Ramos (cell line): ENCODE measurements at regions not wholly inside any gene's neighbourhood (a gene's known extent, or its start where the extent isn't known, plus 50 kb on each side); places are given as distances from the start of the nearest gene placed in this dataset.
"Not testable (repeated sequence)": the region's sequence is repeated elsewhere in the genome, so short reads cannot be mapped to it uniquely, and the experiment has no call there.

Experiments used
- in situ Hi-C: fragments of 300-500 bp; cut with MboI; formaldehyde crosslinking; loops from one replicate; pipeline ENCODE4 v1.14.3; 2022; ENCODE audit warnings: low sequenced_read_pairs; ENCODE audit not compliant: unreplicated experiment

DNA sequence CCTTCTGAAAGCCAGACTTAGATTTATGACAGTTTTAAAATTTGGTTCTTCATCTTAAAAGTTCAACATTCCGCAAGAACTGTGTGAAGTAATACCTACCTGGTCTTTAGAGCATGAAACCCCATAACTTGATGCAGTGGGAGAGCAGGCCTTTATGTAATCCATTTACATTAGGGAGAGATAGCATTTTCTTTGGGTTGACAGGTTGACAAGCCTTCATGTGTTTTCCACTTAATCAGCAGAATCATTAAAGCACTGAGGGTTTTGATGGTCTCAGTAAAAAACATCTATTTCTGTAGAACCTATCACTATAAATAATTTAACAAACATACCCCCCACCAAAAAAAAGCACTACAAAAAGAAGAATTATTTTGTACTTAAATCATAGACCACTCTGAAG is 121.6 kb upstream of the KIF2A start:
- in situ Hi-C loops = no loop called here

DNA sequence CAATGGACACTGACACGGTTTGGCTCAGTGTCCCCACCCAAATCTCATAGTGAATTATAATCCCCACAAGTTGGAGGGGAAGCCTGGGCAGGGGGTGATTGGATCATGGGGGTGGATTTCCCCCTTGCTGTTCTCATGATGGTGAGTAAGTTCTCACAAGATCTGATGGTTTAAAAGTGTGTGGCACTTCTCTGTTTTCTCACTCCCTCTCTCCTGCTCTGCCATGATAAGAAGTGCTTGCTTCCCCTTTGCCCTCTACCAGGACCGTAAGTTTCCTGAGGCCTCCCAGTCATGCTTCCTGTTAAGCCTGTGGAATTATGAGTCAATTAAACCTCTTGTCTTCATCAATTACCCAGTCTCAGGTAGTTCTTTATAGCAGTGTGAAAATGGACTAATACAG is 115.8 kb upstream of the KIF2A start:
- in situ Hi-C loops = no loop called here

GRCh38 chr5:62190931-62191330 is 115.1 kb upstream of the KIF2A start:
- in situ Hi-C loops = no loop called here

DNA sequence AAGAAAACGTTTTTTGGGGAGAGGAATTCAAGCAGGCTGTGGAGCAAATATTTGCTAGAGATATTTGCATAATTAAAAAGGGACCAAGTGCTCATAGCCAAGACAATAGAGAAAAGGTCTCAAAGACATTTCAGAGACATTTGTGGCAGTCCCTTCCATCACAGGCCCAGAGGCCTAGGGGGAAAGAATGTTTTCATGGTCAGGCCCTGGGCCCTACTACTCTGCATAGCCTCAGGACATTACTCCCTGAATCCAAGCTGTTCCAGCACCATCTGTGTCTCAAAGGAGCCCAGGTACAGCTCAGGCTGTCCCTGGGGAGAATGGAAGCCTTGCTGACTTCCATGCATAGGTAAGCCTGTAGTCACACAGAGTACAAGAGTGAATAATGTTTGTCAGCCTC is 113.0 kb upstream of the KIF2A start:
- in situ Hi-C loops = no loop called here

- in situ Hi-C loops = not testable (repeated sequence)
Observed at GRCh38 chr5:62196532-62196931, 109.5 kb upstream of the KIF2A start.

DNA sequence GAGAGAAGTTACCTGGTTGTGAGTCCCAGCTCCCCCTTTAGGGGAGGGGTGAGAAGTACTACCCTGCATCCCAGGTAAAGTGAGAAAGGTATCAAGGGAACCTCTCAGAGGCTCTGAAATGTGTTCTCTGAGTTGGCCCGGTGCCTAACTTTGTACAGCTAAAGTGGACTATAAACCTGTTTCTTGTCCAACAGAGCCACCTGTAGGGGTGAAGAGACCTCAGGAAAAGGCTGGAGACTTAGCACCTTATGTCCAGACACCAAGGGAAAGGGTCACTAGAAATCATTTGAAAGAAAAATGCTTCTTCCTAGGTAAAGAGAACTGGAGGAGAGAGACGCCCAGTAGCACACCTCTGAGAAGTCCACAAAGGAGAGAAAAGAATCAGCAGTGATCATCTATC is 108.3 kb upstream of the KIF2A start:
- in situ Hi-C loops = no loop called here

GRCh38 chr5:62198421-62198820 is 107.6 kb upstream of the KIF2A start:
- in situ Hi-C loops = no loop called here

DNA sequence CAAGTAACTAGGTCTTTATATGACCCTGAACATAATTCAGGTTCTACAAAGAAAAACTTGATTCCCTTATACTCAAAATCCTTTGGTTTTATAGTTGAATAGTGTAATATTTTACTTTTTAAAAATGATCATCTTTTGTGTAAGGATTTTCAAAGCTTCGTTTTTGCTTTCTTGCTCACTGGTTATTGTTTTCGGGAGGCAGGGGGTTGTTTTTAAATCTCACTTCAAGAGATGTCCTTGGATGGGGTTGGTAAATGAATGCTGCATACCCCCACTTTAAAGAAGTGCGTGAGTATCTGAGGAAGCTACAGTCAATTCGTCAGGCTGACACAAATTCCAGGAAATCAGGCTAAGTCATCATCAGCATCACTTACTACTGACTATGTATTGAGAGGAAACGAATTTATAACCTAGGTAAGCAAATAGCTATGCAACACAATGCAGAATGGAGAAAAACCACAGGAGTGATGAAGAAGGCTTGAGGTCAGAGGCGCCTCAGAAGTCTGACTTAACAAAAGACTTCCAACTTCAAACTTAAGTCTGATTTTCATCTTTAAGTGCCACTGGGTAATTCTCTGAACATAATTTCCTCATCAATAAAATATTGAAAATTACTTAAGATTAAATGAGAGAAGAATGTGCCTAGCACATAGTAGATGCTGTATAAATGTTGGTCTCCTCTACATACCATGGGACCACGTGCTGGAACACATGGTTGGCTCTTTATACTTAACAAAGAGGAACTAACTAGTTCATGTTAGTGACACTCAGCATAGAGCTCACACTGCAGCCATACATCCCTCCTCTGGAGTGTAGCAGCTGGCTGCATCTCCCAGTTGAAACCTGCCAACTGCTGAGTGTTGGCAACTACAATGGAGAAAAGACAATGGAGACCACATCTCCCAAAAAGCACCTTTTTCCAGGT is 106.0 kb upstream of the KIF2A start:
- in situ Hi-C loops = loop anchor here (25.0 kb wide), 1 partner anchor 587 kb away; no protein-coding TSS in a partner anchor

- in situ Hi-C loops = loop anchor here (25.0 kb wide), 1 partner anchor 581 kb away; no protein-coding TSS in a partner anchor
Observed at GRCh38 chr5:62206150-62206829, 99.7 kb upstream of the KIF2A start.

GRCh38 chr5:62208218-62208852 is 97.7 kb upstream of the KIF2A start:
- in situ Hi-C loops = loop anchor here (25.0 kb wide), 1 partner anchor 579 kb away; no protein-coding TSS in a partner anchor

DNA sequence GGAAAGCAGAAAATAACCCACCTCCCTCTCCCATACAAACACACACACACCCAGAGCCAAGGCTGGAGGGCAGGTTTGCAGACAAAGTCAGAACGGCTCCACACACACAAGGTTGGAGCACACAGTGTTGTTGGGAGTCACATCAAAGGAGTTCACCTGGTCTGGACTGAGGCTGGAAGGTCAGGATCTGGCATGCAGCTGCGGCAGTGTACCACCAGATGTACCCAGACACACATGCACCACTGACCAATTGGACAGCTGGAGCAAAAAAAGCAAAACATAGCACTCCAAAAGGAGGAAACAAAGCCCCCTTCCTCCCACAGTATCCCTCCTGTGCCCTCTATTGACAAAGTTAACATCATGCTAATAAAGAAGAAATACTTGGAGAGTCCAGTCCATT is 94.6 kb upstream of the KIF2A start:
- in situ Hi-C loops = loop anchor here (10.0 to 25.0 kb wide), 2 partner anchors 143 to 576 kb away; no protein-coding TSS in a partner anchor

- in situ Hi-C loops = loop anchor here (10.0 to 25.0 kb wide), 2 partner anchors 142 to 575 kb away; no protein-coding TSS in a partner anchor
Observed at GRCh38 chr5:62212648-62213047, 93.4 kb upstream of the KIF2A start.

DNA sequence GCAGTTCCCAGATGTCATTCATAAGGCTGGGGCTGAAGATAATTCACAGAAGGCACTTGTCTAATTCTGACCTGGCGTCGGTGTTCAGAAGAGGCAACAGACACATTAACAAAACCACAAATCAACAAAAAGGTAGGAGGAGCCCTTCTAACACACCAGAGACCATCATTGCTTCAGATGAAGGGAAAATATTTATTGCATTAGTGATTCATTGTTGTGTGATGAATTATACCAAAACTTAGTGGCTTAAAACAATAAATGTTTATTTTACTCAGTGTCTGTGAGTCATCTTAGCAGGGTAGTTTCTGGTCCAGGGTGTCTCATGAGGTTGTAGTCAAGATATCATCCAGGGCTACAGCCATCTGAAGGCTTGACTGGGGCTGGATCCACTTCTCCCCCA is 91.3 kb upstream of the KIF2A start:
- in situ Hi-C loops = loop anchor here (10.0 to 25.0 kb wide), 2 partner anchors 140 to 573 kb away; no protein-coding TSS in a partner anchor

- in situ Hi-C loops = loop anchor here (10.0 to 25.0 kb wide), 2 partner anchors 138 to 571 kb away; no protein-coding TSS in a partner anchor
Observed at GRCh38 chr5:62216603-62217002, 89.4 kb upstream of the KIF2A start.

DNA sequence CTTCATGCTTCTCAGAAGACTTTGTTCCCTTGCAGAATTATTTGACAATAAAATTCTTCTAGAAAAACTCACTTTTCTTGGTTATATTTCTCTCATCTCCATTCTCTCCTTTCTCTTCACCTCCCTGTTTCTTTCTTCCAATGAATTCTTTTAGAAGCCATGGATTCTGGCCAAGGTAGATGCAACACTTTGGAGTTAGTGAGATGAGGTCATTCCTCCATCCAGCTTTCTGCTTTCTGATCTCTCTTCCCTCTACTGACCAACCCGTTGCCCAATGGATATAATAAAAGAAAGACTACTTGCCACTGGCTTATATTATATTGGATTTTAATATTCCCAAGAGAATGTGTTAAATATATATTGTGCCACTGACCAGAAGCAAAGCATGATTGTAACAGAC is 88.9 kb upstream of the KIF2A start:
- in situ Hi-C loops = loop anchor here (10.0 to 25.0 kb wide), 2 partner anchors 138 to 570 kb away; no protein-coding TSS in a partner anchor

GRCh38 chr5:62218860-62219259 is 87.1 kb upstream of the KIF2A start:
- in situ Hi-C loops = loop anchor here (10.0 to 25.0 kb wide), 2 partner anchors 136 to 568 kb away; no protein-coding TSS in a partner anchor

DNA sequence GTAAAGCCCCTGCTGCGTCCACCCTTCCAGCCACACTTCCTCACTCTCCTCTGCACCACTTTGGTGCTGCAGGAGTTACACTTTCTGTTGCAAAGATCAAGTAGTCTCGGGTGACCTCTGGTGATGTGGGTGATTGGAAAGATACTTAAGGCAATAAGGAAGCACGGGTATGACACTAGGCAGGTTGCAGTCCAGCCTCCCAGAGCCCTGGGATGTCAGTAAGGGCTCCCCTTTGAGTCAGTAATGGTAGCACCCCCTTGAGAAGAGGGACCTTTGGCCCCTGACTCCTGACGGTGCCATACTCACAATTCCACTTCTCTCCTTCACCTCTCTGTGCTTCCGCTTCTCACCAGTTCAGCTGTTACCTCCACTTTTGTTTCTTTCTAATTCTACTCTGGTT is 84.1 kb upstream of the KIF2A start:
- in situ Hi-C loops = loop anchor here (25.0 kb wide), 1 partner anchor 565 kb away; no protein-coding TSS in a partner anchor

DNA sequence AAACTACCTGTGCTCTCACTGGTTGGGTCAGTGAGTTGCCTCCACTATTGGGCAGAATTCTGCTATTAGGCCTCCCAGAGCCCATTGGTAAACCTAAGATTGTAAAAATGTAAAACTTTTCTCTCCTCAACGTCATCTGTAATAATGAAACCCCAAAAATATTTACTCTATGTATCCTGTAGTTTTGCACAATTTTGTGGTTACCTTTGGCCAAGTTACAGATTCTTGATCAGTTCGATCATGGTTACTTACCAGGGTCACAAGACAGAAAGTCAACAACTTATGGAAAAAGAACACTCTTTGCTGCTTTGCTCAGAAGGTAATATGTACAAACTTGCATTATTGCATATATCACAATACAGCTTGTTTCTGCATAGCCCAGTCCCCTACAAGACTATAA is 83.7 kb upstream of the KIF2A start:
- in situ Hi-C loops = loop anchor here (25.0 kb wide), 1 partner anchor 565 kb away; no protein-coding TSS in a partner anchor

GRCh38 chr5:62223312-62223670 is 82.7 kb upstream of the KIF2A start:
- in situ Hi-C loops = loop anchor here (25.0 kb wide), 1 partner anchor 564 kb away; no protein-coding TSS in a partner anchor

- in situ Hi-C loops = loop anchor here (25.0 kb wide), 1 partner anchor 562 kb away; no protein-coding TSS in a partner anchor
Observed at GRCh38 chr5:62224987-62225601, 80.9 kb upstream of the KIF2A start.
